ENCODE measurements at regions not wholly inside any gene's neighbourhood (a gene's known extent, or its start where the extent isn't known, plus 50 kb on each side); places are given as distances from the start of the nearest gene placed in this dataset.

DNA sequence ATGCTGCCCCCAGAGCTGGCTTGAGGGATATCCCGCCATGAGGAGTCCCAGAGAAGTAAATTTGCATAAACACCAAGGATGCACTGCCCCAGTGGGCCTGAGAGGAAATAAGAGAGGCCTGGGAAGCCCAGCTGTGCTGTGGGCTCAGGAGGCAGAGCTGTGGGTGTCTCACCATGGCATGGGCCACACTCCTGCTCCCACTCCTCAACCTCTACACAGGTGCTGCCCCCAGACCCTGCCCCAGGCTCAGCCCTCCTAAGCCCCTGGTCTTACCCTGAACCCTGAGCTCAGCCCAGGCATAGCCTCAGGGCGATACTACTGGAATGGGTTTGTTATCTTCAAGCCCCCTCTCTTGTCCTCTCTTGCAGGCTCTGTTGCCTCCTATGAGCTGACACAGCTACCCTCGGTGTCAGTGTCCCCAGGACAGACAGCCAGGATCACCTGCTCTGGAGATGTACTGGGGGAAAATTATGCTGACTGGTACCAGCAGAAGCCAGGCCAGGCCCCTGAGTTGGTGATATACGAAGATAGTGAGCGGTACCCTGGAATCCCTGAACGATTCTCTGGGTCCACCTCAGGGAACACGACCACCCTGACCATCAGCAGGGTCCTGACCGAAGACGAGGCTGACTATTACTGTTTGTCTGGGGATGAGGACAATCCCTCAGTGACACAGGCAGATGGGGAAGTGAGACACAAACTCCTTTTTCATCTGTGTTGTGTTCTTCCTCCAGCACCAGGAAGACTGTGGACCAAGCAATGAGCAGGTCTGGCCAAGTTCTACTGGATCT lies 59.9 kb downstream of the GGTLC2 start:
- H3K4me3 ChIP-seq (ENCODE audit: low read length) = no peak overlapping the region
- H3K27ac Mint-ChIP-seq = no peak overlapping the region
- H3K27me3 ChIP-seq (ENCODE audit: insufficient read depth, low read length, poor library complexity, severe bottlenecking) = no peaks in the 10 kb centered on the region
- peaks cover 0 to 1% (median 0%) of the 10 kb centered on the region in 3 donors for H3K4me1 Mint-ChIP-seq
- no peak overlapping the region for H3K4me3 Mint-ChIP-seq
- H3K27me3 Mint-ChIP-seq = peaks cover 2 to 4% of the 10 kb centered on the region in 2 donors
- no peak overlapping the region for H3K27ac ChIP-seq (ENCODE audit: low read depth, low read length)
- no peaks in the 10 kb centered on the region for H3K9me3 Mint-ChIP-seq
- no peaks in the 10 kb centered on the region for H3K36me3 Mint-ChIP-seq
- DNase-seq = no peak
- POLR2A ChIA-PET = no interaction called here
- no peaks in the 10 kb centered on the region for H3K4me1 ChIP-seq (ENCODE audit: insufficient read depth, low read length)
- no peaks in the 10 kb centered on the region for H3K36me3 ChIP-seq (ENCODE audit: insufficient read depth, low read length)
- H3K9me3 ChIP-seq (ENCODE audit: low read length) = no peaks in the 10 kb centered on the region
- CTCF ChIA-PET = interaction anchor here (7.2 kb wide), 1 partner anchor 180 kb away, joined by 43 read pairs; no protein-coding TSS in a partner anchor

DNA sequence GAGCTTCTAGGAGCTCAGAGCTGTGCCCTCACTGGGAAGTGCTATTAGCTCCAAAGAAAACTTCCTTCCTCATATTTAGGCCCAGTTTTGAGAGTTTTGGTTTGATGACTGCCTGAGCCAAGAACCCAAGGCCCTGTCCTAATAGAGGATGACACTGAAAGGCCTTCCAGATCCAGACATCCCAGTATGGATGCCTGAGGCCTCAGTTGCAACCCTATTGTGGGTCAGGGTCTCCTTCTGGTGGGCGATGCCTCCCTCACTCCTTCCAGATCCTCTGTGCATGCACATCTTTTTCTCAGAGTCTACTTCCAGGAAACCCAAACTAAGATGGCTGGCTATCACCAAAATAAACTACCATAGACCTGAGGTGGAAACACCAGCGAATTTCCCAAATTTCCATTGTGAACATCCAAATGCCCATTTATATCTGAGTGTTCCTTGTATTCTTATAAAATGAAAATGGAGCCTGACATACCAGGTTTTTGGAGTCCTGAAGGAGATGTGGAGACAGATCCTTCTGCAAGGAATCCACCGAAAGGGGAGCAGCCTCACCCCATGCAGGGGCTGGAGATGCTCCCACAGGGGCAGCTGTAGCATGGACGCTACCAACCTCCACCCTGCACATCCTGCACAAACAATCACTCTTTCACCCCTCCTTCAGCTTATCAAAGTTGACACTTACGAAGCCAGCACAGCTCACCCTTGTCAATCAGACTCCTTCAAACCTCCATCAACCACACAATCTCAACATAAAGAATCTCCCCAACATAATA lies 61.1 kb downstream of the GGTLC2 start:
- no peak for DNase-seq
- ChIA-PET CTCF (interaction anchor here (1.0 to 7.2 kb wide), 5 partner anchors 12 to 179 kb away, joined by 3 to 43 read pairs (median 3); no protein-coding TSS in a partner anchor), POLR2A (no interaction called here)
- Histone ChIP-seq H3K9me3 (ENCODE audit: low read length) (no peaks in the 10 kb centered on the region), H3K4me1 (ENCODE audit: insufficient read depth, low read length) (no peaks in the 10 kb centered on the region), H3K27ac (ENCODE audit: low read depth, low read length) (no peak overlapping the region), H3K4me3 (ENCODE audit: low read length) (no peak overlapping the region), H3K36me3 (ENCODE audit: insufficient read depth, low read length) (no peaks in the 10 kb centered on the region), H3K27me3 (ENCODE audit: insufficient read depth, low read length, poor library complexity, severe bottlenecking) (no peaks in the 10 kb centered on the region)
- no peaks in the 10 kb centered on the region for H3K9me3 Mint-ChIP-seq
- H3K27ac Mint-ChIP-seq = peak overlapping the region in 1 of 8 donors; percentile 27
- H3K27me3 Mint-ChIP-seq = peaks cover 0 to 3% of the 10 kb centered on the region in 2 donors
- no peaks in the 10 kb centered on the region for H3K36me3 Mint-ChIP-seq
- no peak overlapping the region for H3K4me3 Mint-ChIP-seq
- H3K4me1 Mint-ChIP-seq = peaks cover 0 to 1% (median 0%) of the 10 kb centered on the region in 3 donors

DNA sequence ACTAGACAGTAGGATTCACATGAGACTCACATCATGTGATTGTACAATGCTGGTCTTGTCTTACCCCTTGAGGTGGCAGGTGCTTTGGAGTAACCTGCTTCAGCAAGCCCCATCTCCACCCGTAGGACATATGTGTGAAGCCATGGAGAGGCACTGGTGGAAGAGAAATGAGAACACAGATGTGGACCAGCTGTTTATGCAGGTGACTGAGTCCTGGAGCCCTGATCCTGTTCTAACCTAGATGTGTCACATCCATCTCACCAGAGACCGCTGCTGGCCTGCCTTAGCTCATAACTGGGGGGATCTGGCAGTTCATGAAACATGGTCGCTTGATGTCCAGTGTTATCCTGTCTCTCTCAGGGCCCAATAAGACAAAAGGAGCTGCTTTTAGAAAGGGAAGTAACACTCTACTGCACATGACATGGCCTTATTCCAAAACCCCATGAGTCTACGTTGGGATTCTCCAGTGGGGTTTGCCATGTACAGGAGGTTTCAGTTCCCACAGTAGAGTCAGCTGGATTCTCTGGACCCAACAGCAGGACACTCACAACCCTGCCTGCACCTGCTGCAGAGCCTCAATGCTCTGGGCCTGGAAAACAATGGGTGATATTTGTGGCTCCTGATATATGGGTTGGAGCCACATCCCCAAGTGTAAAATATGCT lies 62.0 kb downstream of the GGTLC2 start:
- POLR2A ChIA-PET = no interaction called here
- Mint-ChIP-seq H3K9me3 (no peaks in the 10 kb centered on the region), H3K27me3 (peaks cover 0 to 3% of the 10 kb centered on the region in 2 donors), H3K27ac (peak overlapping the region in 2 of 8 donors; percentile 45 to 76), H3K4me3 (no peak overlapping the region), H3K36me3 (no peaks in the 10 kb centered on the region), H3K4me1 (peaks cover 0 to 1% (median 0%) of the 10 kb centered on the region in 3 donors)
- Histone ChIP-seq H3K9me3 (ENCODE audit: low read length) (no peaks in the 10 kb centered on the region), H3K4me1 (ENCODE audit: insufficient read depth, low read length) (no peaks in the 10 kb centered on the region), H3K27me3 (ENCODE audit: insufficient read depth, low read length, poor library complexity, severe bottlenecking) (no peaks in the 10 kb centered on the region), H3K27ac (ENCODE audit: low read depth, low read length) (no peak overlapping the region), H3K36me3 (ENCODE audit: insufficient read depth, low read length) (no peaks in the 10 kb centered on the region), H3K4me3 (ENCODE audit: low read length) (no peak overlapping the region)
- CTCF ChIA-PET = interaction anchor here (1.0 to 7.2 kb wide), 7 partner anchors 11 to 178 kb away, joined by 3 to 43 read pairs (median 3); no protein-coding TSS in a partner anchor
- no peak for DNase-seq

DNA sequence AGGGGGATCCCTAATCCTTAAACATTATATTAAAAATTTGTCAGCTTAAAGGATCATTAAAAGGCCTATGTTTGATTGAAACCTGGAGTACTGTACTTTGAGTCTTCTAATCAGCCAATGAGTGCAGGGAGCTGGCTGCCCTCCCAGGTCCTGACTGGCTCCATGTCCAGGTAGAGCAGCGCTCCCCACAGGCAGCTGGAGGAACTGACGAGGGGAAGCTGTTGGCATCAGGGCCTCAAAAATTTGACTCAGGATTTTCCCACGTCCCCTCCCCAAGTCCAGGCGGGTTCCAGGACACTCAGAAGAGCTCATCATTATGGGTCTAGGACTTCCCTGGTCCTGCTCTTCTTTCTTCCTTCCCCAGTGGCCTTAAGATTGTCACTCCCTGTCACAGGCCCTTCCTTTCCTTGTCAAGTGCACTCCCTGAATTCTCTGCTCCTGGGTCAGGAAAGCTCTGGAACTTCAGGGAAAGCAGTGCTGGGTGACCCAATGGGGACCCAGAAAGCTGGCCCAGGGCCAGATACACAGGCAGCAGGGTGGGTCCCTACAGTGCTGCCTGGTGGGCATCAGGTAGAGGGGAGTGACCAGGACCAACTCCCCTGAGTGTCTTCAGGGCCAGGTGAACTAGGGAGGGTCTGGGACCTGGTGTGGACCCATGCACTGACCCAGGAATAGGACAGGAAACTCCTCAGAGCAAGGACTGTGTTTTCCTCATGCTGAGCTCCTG lies 65.5 kb downstream of the GGTLC2 start:
- no peak for DNase-seq

DNA sequence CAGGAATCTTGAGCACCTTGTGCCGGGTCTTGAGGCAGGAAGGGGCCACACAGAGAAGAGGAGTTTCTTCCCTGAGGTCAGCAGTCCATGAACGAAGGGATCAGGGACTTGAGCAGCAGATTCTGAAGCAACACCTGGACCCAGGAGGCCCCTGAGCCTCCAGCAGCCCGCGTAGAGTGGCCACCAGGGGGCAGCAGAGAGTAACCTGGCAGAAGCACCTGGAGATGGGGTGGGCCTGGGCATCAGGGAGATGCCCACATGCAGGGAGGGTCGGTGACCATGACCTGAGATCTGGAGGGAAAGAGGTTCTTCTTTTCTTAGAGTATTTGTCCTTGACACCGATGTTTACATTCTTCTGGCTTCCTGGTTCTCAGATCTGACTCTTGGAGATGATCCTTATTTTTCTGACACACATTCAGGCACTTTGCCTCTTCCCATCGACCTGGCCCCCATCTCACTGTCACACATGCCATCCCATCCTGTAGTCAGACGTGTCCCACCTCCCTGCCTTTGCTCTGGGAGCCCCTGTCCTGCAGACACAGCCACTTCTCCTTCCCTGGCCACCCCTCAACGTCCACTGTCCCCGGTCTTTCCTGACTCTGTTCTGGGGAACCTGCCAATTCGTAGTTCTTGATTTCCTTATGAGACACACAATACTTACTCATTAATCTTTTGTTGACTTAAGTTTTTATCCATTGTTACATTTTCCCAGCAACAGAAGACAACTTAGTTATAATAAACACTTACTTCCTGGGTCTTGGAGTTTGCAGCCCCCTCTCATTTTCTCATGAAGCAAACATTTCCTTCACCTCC lies 66.5 kb downstream of the GGTLC2 start:
- Mint-ChIP-seq H3K36me3 (no peaks in the 10 kb centered on the region), H3K27ac (peak overlapping the region in 2 of 8 donors; percentile 35 to 62), H3K4me1 (peaks cover 4 to 14% (median 8%) of the 10 kb centered on the region in 3 donors), H3K4me3 (no peak overlapping the region), H3K27me3 (peaks cover 0 to 3% of the 10 kb centered on the region in 2 donors), H3K9me3 (no peaks in the 10 kb centered on the region)
- Histone ChIP-seq H3K36me3 (ENCODE audit: insufficient read depth, low read length) (no peaks in the 10 kb centered on the region), H3K4me3 (ENCODE audit: low read length) (no peak overlapping the region), H3K27me3 (ENCODE audit: insufficient read depth, low read length, poor library complexity, severe bottlenecking) (no peaks in the 10 kb centered on the region), H3K4me1 (ENCODE audit: insufficient read depth, low read length) (no peaks in the 10 kb centered on the region), H3K27ac (ENCODE audit: low read depth, low read length) (no peak overlapping the region), H3K9me3 (ENCODE audit: low read length) (no peaks in the 10 kb centered on the region)
- ChIA-PET CTCF (interaction anchor here (1.0 to 3.7 kb wide), 5 partner anchors 35 to 173 kb away, joined by 4 to 47 read pairs (median 9); no protein-coding TSS in a partner anchor), POLR2A (no interaction called here)
- DNase-seq = peak; percentile 54 to 85 (median 71)

More for the DNA sequence above, 65.5 kb downstream of the GGTLC2 start:
- Mint-ChIP-seq H3K9me3 (no peaks in the 10 kb centered on the region), H3K4me3 (no peak overlapping the region), H3K27me3 (peaks cover 0 to 3% of the 10 kb centered on the region in 2 donors), H3K27ac (no peak overlapping the region), H3K4me1 (peaks cover 4 to 12% (median 8%) of the 10 kb centered on the region in 3 donors), H3K36me3 (no peaks in the 10 kb centered on the region)
- Histone ChIP-seq H3K36me3 (ENCODE audit: insufficient read depth, low read length) (no peaks in the 10 kb centered on the region), H3K4me3 (ENCODE audit: low read length) (no peak overlapping the region), H3K27me3 (ENCODE audit: insufficient read depth, low read length, poor library complexity, severe bottlenecking) (no peaks in the 10 kb centered on the region), H3K9me3 (ENCODE audit: low read length) (no peaks in the 10 kb centered on the region), H3K4me1 (ENCODE audit: insufficient read depth, low read length) (no peaks in the 10 kb centered on the region), H3K27ac (ENCODE audit: low read depth, low read length) (no peak overlapping the region)
- ChIA-PET CTCF (interaction anchor here (0.7 to 3.7 kb wide), 23 partner anchors 8 to 409 kb away, joined by 3 to 47 read pairs (median 3); no protein-coding TSS in a partner anchor), POLR2A (no interaction called here)

DNA sequence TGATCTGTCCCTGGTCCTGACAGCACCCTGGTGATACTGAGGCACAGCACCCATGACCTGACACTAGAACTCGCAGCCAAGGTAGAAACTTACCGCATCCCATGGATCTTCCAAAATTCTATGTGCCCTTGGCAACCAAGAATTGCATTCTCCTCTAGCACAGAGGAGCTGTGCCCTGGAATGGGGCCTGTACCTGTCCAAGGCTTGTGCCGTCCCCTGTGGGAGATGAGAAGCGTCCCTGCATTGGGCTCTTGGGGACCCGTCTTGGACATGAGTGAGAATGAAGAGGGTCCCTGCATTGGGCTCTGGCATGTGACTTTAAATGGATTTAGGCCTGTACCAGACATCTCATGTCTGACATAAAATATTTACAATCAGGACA lies 67.1 kb downstream of the GGTLC2 start:
- POLR2A ChIA-PET = no interaction called here

More for the DNA sequence above, 67.1 kb downstream of the GGTLC2 start:
- no peaks in the 10 kb centered on the region for H3K36me3 ChIP-seq (ENCODE audit: insufficient read depth, low read length)
- Mint-ChIP-seq H3K36me3 (no peaks in the 10 kb centered on the region), H3K27ac (peak overlapping the region in 2 of 8 donors; percentile 13 to 62), H3K27me3 (peaks cover 0 to 3% of the 10 kb centered on the region in 2 donors), H3K9me3 (no peaks in the 10 kb centered on the region), H3K4me1 (peaks cover 4 to 14% (median 8%) of the 10 kb centered on the region in 3 donors), H3K4me3 (no peak overlapping the region)
- H3K4me3 ChIP-seq (ENCODE audit: low read length) = no peak overlapping the region
- H3K27me3 ChIP-seq (ENCODE audit: insufficient read depth, low read length, poor library complexity, severe bottlenecking) = no peaks in the 10 kb centered on the region
- no peaks in the 10 kb centered on the region for H3K9me3 ChIP-seq (ENCODE audit: low read length)
- no peaks in the 10 kb centered on the region for H3K4me1 ChIP-seq (ENCODE audit: insufficient read depth, low read length)
- CTCF ChIA-PET = interaction anchor here (0.7 to 2.1 kb wide), 4 partner anchors 12 to 243 kb away, joined by 3 to 9 read pairs (median 4); no protein-coding TSS in a partner anchor
- DNase-seq = no peak
- no peak overlapping the region for H3K27ac ChIP-seq (ENCODE audit: low read depth, low read length)
